SU-DHL-6 (cell line): ENCODE measurements at regions not wholly inside any gene's neighbourhood (a gene's known extent, or its start where the extent isn't known, plus 50 kb on each side); places are given as distances from the start of the nearest gene placed in this dataset.

Source experiments
- H2AFZ ChIP-seq: fragments of 200-600 bp; sonication (generic); 2 replicates; pipeline ENCODE4 v1.6.1; 2014; ENCODE audit warnings: low read depth, mild to moderate bottlenecking, moderate library complexity, mixed read lengths, antibody characterized with exemption, low read length; ENCODE audit not compliant: severe bottlenecking
- H3F3A ChIP-seq: fragments of 200-600 bp; shearing (Covaris generic); 2 replicates; pipeline ENCODE4 v1.6.0; 2016; ENCODE audit warnings: antibody characterized with exemption, mild to moderate bottlenecking; ENCODE audit not compliant: insufficient read depth
- H3K27ac ChIP-seq: fragments of 200-600 bp; sonication (generic); 2 replicates; pipeline ENCODE4 v1.5.1; 2016; ENCODE audit warnings: low read depth, mild to moderate bottlenecking, low read length, moderate library complexity, mixed read lengths
- H3K27me3 ChIP-seq: fragments of 200-600 bp; sonication (generic), shearing (Covaris generic); 2 replicates; pipeline ENCODE4 v1.6.0; 2014; ENCODE audit warnings: mild to moderate bottlenecking, low read length
- H3K36me3 ChIP-seq: fragments of 200-600 bp; sonication (generic); 2 replicates; pipeline ENCODE4 v1.6.1; 2014; ENCODE audit warnings: mild to moderate bottlenecking, low read length, mixed read lengths
- H3K4me2 ChIP-seq: fragments of 300-600, 200-600 bp; shearing (Covaris generic), sonication (generic); 2 replicates; pipeline ENCODE4 v1.6.0; 2014; ENCODE audit warnings: low read length, low read depth, mild to moderate bottlenecking; ENCODE audit not compliant: poor library complexity, severe bottlenecking
- H3K4me3 ChIP-seq: fragments of 200-600 bp; sonication (generic); 2 replicates; pipeline ENCODE4 v1.5.1; 2014; ENCODE audit warnings: antibody characterized with exemption, low read length, mild to moderate bottlenecking, mixed read lengths; ENCODE audit not compliant: insufficient read depth, poor library complexity, severe bottlenecking
- H3K79me2 ChIP-seq: fragments of 200-600 bp; sonication (generic); 2 replicates; pipeline ENCODE4 v1.6.1; 2014; ENCODE audit warnings: mild to moderate bottlenecking, low read length, moderate library complexity; ENCODE audit not compliant: insufficient read depth
- H3K9ac ChIP-seq: fragments of 200-600 bp; sonication (generic); 2 replicates; pipeline ENCODE4 v1.7.0; 2014; ENCODE audit warnings: mild to moderate bottlenecking, low read length
- H3K9me2 ChIP-seq: fragments of 200-600 bp; sonication (generic); replicated peaks from 2 replicates; pipeline ENCODE4 v1.6.1; 2014; ENCODE audit warnings: low read length; ENCODE audit not compliant: insufficient read depth
- H3K9me3 ChIP-seq: fragments of 200-600 bp; sonication (generic); 2 replicates; pipeline ENCODE4 v1.6.1; 2014; ENCODE audit warnings: low read length, mixed read lengths; ENCODE audit not compliant: insufficient read depth
- H4K20me1 ChIP-seq: fragments of 200-600 bp; sonication (generic); 2 replicates; pipeline ENCODE4 v1.6.1; 2014; ENCODE audit warnings: low read depth, mild to moderate bottlenecking, antibody characterized with exemption, low read length, moderate library complexity, mixed read lengths
- EZH2phosphoT487 ChIP-seq: fragments of 200-600 bp; sonication (generic), shearing (Covaris generic); conservative IDR thresholded peaks from 2 replicates; pipeline ENCODE4 v1.6.1; 2018; ENCODE audit warnings: mild to moderate bottlenecking, antibody characterized with exemption, low read length, moderate library complexity, mixed read lengths
- TF ChIP-seq, protein P1 (sequence below): fragments of 200-600 bp; sonication (generic); IDR thresholded peaks from one replicate; pipeline ENCODE4 v1.5.1; 2017; ENCODE audit warnings: antibody characterized with exemption, mild to moderate bottlenecking, low read length, moderate library complexity; ENCODE audit not compliant: insufficient read depth, poor library complexity, severe bottlenecking

GRCh38 chr7:96534221-96534620 is 175.4 kb downstream of the SEM1 start:
- H3F3A ChIP-seq, result no peaks in the 10 kb centered on the region
- no peaks in the 10 kb centered on the region for H3K79me2 ChIP-seq
- H3K4me2 ChIP-seq, result no peak overlapping the region
- H3K9me2 ChIP-seq, result no peaks in the 10 kb centered on the region
- no peak for TF ChIP-seq EZH2phosphoT487
- TF ChIP-seq, protein P1, sequence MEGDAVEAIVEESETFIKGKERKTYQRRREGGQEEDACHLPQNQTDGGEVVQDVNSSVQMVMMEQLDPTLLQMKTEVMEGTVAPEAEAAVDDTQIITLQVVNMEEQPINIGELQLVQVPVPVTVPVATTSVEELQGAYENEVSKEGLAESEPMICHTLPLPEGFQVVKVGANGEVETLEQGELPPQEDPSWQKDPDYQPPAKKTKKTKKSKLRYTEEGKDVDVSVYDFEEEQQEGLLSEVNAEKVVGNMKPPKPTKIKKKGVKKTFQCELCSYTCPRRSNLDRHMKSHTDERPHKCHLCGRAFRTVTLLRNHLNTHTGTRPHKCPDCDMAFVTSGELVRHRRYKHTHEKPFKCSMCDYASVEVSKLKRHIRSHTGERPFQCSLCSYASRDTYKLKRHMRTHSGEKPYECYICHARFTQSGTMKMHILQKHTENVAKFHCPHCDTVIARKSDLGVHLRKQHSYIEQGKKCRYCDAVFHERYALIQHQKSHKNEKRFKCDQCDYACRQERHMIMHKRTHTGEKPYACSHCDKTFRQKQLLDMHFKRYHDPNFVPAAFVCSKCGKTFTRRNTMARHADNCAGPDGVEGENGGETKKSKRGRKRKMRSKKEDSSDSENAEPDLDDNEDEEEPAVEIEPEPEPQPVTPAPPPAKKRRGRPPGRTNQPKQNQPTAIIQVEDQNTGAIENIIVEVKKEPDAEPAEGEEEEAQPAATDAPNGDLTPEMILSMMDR, result no peak
- H4K20me1 ChIP-seq, result no peaks in the 10 kb centered on the region
- no peak overlapping the region for H3K4me3 ChIP-seq
- H3K27ac ChIP-seq, result no peak overlapping the region
- no peak overlapping the region for H2AFZ ChIP-seq
- no peaks in the 10 kb centered on the region for H3K9me3 ChIP-seq
- no peak overlapping the region for H3K9ac ChIP-seq
- no peaks in the 10 kb centered on the region for H3K36me3 ChIP-seq
- no peaks in the 10 kb centered on the region for H3K27me3 ChIP-seq

DNA sequence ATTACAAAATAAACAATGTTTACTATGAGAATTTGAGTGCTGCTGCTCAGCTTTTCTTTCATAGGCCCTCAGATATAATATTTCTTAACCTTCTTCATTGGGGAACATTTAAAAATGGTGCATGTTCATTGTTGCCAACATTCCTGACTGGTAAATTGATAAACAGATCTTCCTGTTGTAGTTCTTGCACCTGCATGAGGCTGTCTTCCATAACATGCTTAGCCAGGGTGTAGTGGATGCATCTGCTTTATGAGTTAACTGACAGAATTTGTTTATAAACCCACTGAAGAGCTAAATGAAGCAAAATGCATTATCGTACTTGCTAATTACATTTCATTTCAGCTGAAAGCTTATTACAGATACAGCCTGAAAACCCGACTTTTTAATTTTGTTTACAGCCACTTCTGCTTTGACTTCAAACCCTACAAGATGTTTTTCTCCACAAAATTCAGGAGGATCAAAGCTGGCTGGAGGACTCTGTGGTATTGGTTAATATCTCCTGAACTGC is 177.2 kb downstream of the SEM1 start:
- H3K36me3 ChIP-seq, result no peaks in the 10 kb centered on the region
- no peak overlapping the region for H3K27ac ChIP-seq
- no peak overlapping the region for H3K4me3 ChIP-seq
- no peak for TF ChIP-seq EZH2phosphoT487
- TF ChIP-seq, protein P1, result no peak
- no peaks in the 10 kb centered on the region for H3F3A ChIP-seq
- no peaks in the 10 kb centered on the region for H3K9me3 ChIP-seq
- H3K4me2 ChIP-seq, result no peak overlapping the region
- no peak overlapping the region for H3K9ac ChIP-seq
- no peak overlapping the region for H2AFZ ChIP-seq
- H4K20me1 ChIP-seq, result no peaks in the 10 kb centered on the region
- no peaks in the 10 kb centered on the region for H3K9me2 ChIP-seq
- no peaks in the 10 kb centered on the region for H3K27me3 ChIP-seq
- no peaks in the 10 kb centered on the region for H3K79me2 ChIP-seq

GRCh38 chr7:96531331-96531730 is 178.3 kb downstream of the SEM1 start:
- Histone ChIP-seq H3K9me2 (no peaks in the 10 kb centered on the region), H3K27ac (no peak overlapping the region), H3K4me3 (no peak overlapping the region), H3K79me2 (no peaks in the 10 kb centered on the region), H3F3A (no peaks in the 10 kb centered on the region), H3K27me3 (no peaks in the 10 kb centered on the region), H3K4me2 (no peak overlapping the region), H4K20me1 (no peaks in the 10 kb centered on the region), H3K36me3 (no peaks in the 10 kb centered on the region), H2AFZ (no peak overlapping the region), H3K9ac (no peak overlapping the region), H3K9me3 (no peaks in the 10 kb centered on the region)
- TF ChIP-seq, protein P1, result no peak
- TF ChIP-seq EZH2phosphoT487, result no peak

DNA sequence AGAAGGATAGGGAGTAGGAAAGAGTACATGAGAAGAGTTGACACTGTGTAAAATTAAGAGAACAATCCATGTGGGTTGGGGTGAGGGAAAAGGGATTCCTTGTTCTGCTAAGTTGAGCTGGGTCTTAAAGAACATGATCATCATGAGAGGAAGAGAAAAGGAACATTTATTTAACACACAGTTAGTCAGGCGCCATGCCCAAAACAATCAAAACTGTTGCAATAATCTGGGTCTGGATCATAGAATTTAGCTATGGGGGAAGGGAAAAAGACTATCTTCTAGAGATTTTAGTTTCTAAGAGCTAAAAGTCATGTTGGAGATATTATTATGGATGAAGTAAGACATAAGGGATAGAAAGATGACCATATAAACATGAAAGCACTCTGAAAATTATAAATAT is 178.9 kb downstream of the SEM1 start:
- Histone ChIP-seq H3K27me3 (no peaks in the 10 kb centered on the region), H3F3A (no peaks in the 10 kb centered on the region), H4K20me1 (no peaks in the 10 kb centered on the region), H3K4me3 (no peak overlapping the region), H3K9ac (no peak overlapping the region), H2AFZ (no peak overlapping the region), H3K4me2 (no peak overlapping the region), H3K79me2 (no peaks in the 10 kb centered on the region), H3K9me2 (no peaks in the 10 kb centered on the region), H3K9me3 (no peaks in the 10 kb centered on the region), H3K27ac (no peak overlapping the region), H3K36me3 (no peaks in the 10 kb centered on the region)
- no peak for TF ChIP-seq EZH2phosphoT487
